DND-41 (cell line): ENCODE measurements at regions not wholly inside any gene's neighbourhood (a gene's known extent, or its start where the extent isn't known, plus 50 kb on each side); places are given as distances from the start of the nearest gene placed in this dataset.

ENCODE experiments used
- ATAC-seq: fragments of 200-7000 bp; cut with Tn5 transposase; 3 replicates; pipeline ENCODE4 v1.9.1; 2021; ENCODE audit warnings: low read depth; ENCODE audit not compliant: insufficient read depth
- DNase-seq: peaks from one replicate; pipeline ENCODE4 v3.0.0-alpha.2; 2020
- H2AFZ ChIP-seq: 2 replicates; pipeline ENCODE4 v1.6.0; 2012; ENCODE audit warnings: low read depth, low read length
- H3K27ac ChIP-seq: 2 replicates; pipeline ENCODE4 v1.5.1; 2012; ENCODE audit warnings: low read length, inconsistent platforms
- H3K27me3 ChIP-seq: fragments of 200-600 bp; sonication (generic); 2 replicates; pipeline ENCODE4 v1.6.0; 2012; ENCODE audit warnings: low read length, mild to moderate bottlenecking, inconsistent platforms; ENCODE audit not compliant: insufficient read depth, poor library complexity
- H3K36me3 ChIP-seq: 2 replicates; pipeline ENCODE4 v1.5.1; 2012; ENCODE audit warnings: low read length, inconsistent platforms; ENCODE audit not compliant: insufficient read depth
- H3K4me1 ChIP-seq: 2 replicates; pipeline ENCODE4 v1.5.1; 2012; ENCODE audit warnings: mild to moderate bottlenecking, low read length; ENCODE audit not compliant: insufficient read depth
- H3K4me2 ChIP-seq: 2 replicates; pipeline ENCODE4 v1.6.0; 2012; ENCODE audit warnings: mild to moderate bottlenecking, moderate library complexity, low read length, inconsistent platforms; ENCODE audit not compliant: insufficient read depth
- H3K4me3 ChIP-seq, 2 experiments: fragments of 200-600 bp in 1 of 2; shearing (Covaris generic) in 1 of 2; 2 replicates each; pipeline ENCODE4 v1.5.1; 2012 to 2016; ENCODE audit warnings: inconsistent platforms in 2 of 2, low read length in 2 of 2, mild to moderate bottlenecking in 2 of 2, low read depth in 1 of 2, moderate library complexity in 1 of 2
- H3K79me2 ChIP-seq: 2 replicates; pipeline ENCODE4 v1.6.0; 2012; ENCODE audit warnings: low read length, inconsistent platforms; ENCODE audit not compliant: insufficient read depth
- H3K9ac ChIP-seq: 2 replicates; pipeline ENCODE4 v1.6.0; 2012; ENCODE audit warnings: low read depth, mild to moderate bottlenecking, inconsistent platforms, low read length, moderate library complexity
- H3K9me3 ChIP-seq: 2 replicates; pipeline ENCODE4 v1.5.1; 2012; ENCODE audit warnings: low read length, moderate library complexity, mild to moderate bottlenecking, inconsistent platforms; ENCODE audit not compliant: insufficient read depth, severe bottlenecking
- H4K20me1 ChIP-seq: 2 replicates; pipeline ENCODE4 v1.6.0; 2012; ENCODE audit warnings: low read length; ENCODE audit not compliant: insufficient read depth
- EZH2 ChIP-seq: IDR thresholded peaks from 3 replicates; pipeline ENCODE4 v1.6.1; 2012; ENCODE audit warnings: borderline replicate concordance, low read depth, mild to moderate bottlenecking, moderate library complexity, low read length, inconsistent platforms; ENCODE audit not compliant: severe bottlenecking
- TF ChIP-seq, protein P1 (sequence below): IDR thresholded peaks from 2 replicates; pipeline ENCODE4 v1.5.1; 2012; ENCODE audit warnings: borderline replicate concordance, low read length, moderate library complexity, mild to moderate bottlenecking; ENCODE audit not compliant: poor library complexity, severe bottlenecking; ENCODE audit errors: extremely low read depth

DNA sequence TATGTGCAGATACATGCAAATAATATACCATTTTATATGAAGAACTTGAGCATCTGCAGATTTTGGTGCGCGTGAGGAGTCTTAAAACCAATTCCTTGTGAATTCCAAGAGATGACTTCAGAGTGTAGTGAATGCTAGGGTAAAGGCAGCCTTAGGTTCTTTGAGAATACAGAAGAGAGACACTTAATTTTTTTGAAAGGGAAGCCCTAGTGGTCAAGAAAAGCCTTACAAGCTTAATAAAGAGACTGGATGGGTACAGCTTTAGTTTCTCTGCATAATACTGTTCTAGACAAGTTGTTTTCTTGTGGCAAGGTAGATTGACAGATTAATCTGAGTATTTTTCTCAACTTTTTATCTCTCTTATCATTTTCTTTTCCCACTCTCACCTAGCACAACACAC is 636.5 kb downstream of the DNAJB9 start:
- DNase-seq: no peak
- Histone ChIP-seq H4K20me1 (no peaks in the 10 kb centered on the region), H3K79me2 (no peaks in the 10 kb centered on the region), H3K9ac (no peak overlapping the region), H3K4me2 (no peak overlapping the region), H3K9me3 (no peaks in the 10 kb centered on the region), H3K4me3 (no peak overlapping the region), H2AFZ (no peak overlapping the region), H3K27me3 (no peaks in the 10 kb centered on the region), H3K4me1 (no peaks in the 10 kb centered on the region), H3K27ac (no peak overlapping the region), H3K36me3 (no peaks in the 10 kb centered on the region)
- TF ChIP-seq, protein P1, sequence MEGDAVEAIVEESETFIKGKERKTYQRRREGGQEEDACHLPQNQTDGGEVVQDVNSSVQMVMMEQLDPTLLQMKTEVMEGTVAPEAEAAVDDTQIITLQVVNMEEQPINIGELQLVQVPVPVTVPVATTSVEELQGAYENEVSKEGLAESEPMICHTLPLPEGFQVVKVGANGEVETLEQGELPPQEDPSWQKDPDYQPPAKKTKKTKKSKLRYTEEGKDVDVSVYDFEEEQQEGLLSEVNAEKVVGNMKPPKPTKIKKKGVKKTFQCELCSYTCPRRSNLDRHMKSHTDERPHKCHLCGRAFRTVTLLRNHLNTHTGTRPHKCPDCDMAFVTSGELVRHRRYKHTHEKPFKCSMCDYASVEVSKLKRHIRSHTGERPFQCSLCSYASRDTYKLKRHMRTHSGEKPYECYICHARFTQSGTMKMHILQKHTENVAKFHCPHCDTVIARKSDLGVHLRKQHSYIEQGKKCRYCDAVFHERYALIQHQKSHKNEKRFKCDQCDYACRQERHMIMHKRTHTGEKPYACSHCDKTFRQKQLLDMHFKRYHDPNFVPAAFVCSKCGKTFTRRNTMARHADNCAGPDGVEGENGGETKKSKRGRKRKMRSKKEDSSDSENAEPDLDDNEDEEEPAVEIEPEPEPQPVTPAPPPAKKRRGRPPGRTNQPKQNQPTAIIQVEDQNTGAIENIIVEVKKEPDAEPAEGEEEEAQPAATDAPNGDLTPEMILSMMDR: no peak
- no peak for TF ChIP-seq EZH2
- ATAC-seq: no peak

DNA sequence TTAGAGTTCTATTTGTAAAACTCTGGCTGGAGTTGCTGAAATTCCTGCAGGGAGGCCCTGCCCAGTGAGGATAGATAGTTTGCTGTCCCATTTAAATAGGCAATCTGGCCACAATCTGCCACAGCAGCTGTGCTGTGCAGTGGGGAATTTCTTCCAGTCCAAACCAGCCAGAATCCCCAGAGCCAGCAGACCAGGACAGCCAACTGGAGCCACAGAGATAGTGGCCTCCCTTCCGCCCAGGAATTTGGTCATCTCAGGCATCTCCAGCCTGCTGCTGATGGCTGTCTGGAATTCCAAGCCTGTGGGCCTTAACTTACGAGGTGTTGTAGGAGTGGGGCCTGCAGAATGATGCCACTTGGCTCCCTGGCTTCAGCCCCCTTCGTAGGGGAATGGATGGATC is 643.4 kb downstream of the DNAJB9 start:
- Histone ChIP-seq H3K4me3 (no peak overlapping the region), H4K20me1 (no peaks in the 10 kb centered on the region), H3K79me2 (no peaks in the 10 kb centered on the region), H3K27ac (no peak overlapping the region), H3K4me2 (no peak overlapping the region), H3K27me3 (no peaks in the 10 kb centered on the region), H3K36me3 (no peaks in the 10 kb centered on the region), H2AFZ (no peak overlapping the region), H3K9ac (no peak overlapping the region), H3K9me3 (no peaks in the 10 kb centered on the region), H3K4me1 (no peaks in the 10 kb centered on the region)
- ATAC-seq (no peak), DNase-seq (no peak)
- TF ChIP-seq, protein P1: no peak
- no peak for TF ChIP-seq EZH2

- no peak overlapping the region for H3K9ac ChIP-seq
- no peak overlapping the region for H3K27ac ChIP-seq
- no peaks in the 10 kb centered on the region for H3K27me3 ChIP-seq
- no peak overlapping the region for H3K4me2 ChIP-seq
- H2AFZ ChIP-seq: 0 out of 2 replicates have a peak overlapping the region, but pooled peaks have one; percentile 16
- H3K36me3 ChIP-seq: no peaks in the 10 kb centered on the region
- no peaks in the 10 kb centered on the region for H4K20me1 ChIP-seq
- H3K4me3 ChIP-seq: 0 out of 4 replicates have a peak overlapping the region, but pooled peaks of 1 of the 2 experiments have one; percentile 9
- H3K4me1 ChIP-seq: no peaks in the 10 kb centered on the region
- no peak for DNase-seq
- no peaks in the 10 kb centered on the region for H3K9me3 ChIP-seq
- no peak for ATAC-seq
- H3K79me2 ChIP-seq: no peaks in the 10 kb centered on the region
- TF ChIP-seq EZH2: no peak
- TF ChIP-seq, protein P1: no peak
Observed at GRCh38 chr7:109215341-109215740, 645.7 kb downstream of the DNAJB9 start.

- DNase-seq (no peak), ATAC-seq (0 out of 3 replicates have a peak, but pooled peaks have one; percentile 24)
- H3K27ac ChIP-seq: no peak overlapping the region
- H3K9me3 ChIP-seq: no peaks in the 10 kb centered on the region
- no peaks in the 10 kb centered on the region for H3K36me3 ChIP-seq
- no peak overlapping the region for H3K9ac ChIP-seq
- H3K4me3 ChIP-seq: no peak overlapping the region
- TF ChIP-seq EZH2: no peak
- TF ChIP-seq, protein P1: no peak
- H3K27me3 ChIP-seq: no peaks in the 10 kb centered on the region
- no peak overlapping the region for H2AFZ ChIP-seq
- no peak overlapping the region for H3K4me2 ChIP-seq
- H3K79me2 ChIP-seq: no peaks in the 10 kb centered on the region
- no peaks in the 10 kb centered on the region for H4K20me1 ChIP-seq
- peaks cover 3% of the 10 kb centered on the region; the same call in 1 of the 2 replicates for H3K4me1 ChIP-seq
Observed at GRCh38 chr7:109224100-109224499, 654.4 kb downstream of the DNAJB9 start.
